ENCODE measurements at regions not wholly inside any gene's neighbourhood (a gene's known extent, or its start where the extent isn't known, plus 50 kb on each side); places are given as distances from the start of the nearest gene placed in this dataset.
"Not testable (repeated sequence)": the region's sequence is repeated elsewhere in the genome, so short reads cannot be mapped to it uniquely, and the experiment has no call there.

DNA sequence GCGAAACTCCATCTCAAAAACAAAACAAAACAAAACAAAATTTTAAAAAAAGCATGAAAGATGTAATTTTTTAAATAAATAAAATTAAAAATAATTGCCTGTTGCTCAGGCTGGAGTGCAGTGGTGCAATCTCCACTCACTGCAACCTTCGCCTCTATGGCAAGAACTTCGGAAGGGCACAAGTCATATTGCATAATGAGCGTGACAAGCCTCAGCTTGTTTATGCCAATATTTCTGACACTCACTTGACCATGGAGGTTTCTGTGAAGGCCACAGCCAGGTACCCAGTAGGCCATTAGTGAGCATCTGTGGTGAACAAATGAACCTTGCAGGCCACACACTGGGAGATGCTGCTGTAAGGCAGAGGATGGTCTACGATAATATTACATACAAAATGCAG, 106.1 kb upstream of the KMT2C start:
- no peak for DNase-seq

DNA sequence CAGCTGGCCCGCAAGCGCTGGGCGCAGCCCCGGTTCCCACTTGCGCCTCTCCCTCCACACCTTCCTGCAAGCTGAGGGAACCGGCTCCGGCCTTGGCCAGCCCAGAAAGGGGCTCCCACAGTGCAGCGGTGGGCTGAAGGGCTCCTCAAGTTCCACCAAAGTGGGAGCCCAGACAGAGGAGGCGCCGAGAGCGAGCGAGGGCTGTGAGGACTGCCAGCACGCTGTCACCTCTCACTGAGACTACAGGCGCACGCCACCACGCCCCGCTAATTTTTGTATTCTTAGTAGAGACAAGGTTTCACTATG, 103.3 kb upstream of the KMT2C start:
- DNase-seq = not testable (repeated sequence)

DNA sequence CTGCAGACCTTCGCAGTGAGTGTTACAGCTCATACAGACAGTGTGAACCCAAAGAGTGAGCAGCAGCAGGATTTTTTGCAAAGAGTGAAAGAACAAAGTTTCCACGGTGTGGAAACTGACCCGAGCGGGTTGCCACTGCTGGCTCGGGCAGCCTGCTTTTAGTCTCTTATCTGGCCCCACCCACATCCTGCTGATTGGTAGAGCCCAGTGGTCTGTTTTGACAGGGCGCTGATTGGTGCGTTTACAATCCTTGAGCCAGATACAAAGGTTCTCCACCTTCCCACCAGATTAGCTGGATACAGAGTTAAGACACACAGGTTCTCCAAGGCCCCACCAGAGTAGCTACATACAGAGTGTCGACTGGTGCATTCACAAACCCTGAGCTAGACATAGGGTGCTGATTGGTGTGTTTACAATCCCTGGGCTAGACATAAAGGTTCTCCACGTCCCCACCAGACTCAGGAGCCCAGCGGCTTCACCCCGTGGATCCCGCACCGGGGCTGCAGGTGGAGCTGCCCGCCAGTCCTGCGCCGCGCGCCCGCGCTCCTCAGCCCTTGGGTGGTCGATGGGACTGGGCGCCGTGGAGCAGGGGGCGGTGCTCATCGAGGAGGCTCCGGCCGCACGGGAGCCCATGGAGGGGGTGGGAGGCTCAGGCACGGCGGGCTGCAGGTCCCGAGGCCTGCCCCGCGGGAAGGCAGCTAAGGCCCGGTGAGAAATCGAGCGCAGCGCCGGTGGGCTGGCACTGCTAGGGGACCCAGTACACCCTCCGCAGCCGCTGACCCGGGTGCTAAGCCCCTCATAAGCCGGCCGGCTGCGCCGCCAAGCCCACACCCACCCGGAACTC, 102.8 kb upstream of the KMT2C start:
- DNase-seq = not testable (repeated sequence)

DNA sequence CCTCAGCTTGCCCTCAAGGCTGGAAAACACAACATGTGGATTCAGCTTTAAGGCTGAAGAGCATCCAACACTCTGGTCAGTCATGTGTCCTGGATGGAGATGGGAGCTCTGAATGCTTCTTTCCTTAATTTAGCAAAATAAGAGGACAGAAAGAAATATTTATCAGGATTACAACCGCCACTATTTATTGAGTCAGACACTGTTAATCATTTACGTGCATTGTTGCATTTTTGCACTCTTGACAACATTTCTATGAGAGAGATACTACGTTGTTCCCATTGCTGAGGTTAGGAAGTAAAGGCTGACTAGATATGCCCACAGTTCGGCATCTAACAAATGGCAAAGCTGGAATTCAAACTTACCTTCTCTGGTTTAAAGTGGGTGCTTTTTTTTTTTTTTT, 101.8 kb upstream of the KMT2C start:
- no peak for DNase-seq

- DNase-seq = no peak
Measured at GRCh38 chr7:152528612-152529011, 92.8 kb upstream of the KMT2C start.

- peak; percentile 85 for DNase-seq
Measured at GRCh38 chr7:152527610-152528032, 91.8 kb upstream of the KMT2C start.

- no peak for DNase-seq
Measured at GRCh38 chr7:152523916-152524315, 88.1 kb upstream of the KMT2C start.

DNA sequence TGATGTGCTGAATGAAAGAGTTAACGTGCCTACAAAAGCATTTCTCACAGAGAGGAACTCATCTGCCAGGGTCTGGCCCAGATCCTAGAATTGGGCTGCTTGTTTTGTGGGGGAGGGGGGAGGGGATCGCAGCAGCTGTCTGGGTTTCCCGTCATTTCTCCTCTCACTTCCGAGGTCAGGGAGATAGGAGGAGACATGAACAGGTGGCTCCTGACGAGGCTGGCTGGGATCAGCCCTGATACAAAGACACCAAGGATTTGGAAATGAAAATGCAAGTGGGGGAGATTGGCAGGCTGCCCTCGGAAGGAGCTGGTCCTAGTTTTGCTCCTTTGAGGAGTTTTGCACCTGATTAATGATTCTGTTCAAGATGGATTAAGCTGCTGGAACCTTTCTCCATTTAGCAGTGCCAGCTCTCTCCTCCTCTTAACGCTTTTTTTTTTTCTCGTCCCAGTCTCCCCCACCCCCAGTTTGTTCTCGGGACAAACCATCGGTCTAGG, 86.8 kb upstream of the KMT2C start:
- DNase-seq = peak; percentile 81

DNA sequence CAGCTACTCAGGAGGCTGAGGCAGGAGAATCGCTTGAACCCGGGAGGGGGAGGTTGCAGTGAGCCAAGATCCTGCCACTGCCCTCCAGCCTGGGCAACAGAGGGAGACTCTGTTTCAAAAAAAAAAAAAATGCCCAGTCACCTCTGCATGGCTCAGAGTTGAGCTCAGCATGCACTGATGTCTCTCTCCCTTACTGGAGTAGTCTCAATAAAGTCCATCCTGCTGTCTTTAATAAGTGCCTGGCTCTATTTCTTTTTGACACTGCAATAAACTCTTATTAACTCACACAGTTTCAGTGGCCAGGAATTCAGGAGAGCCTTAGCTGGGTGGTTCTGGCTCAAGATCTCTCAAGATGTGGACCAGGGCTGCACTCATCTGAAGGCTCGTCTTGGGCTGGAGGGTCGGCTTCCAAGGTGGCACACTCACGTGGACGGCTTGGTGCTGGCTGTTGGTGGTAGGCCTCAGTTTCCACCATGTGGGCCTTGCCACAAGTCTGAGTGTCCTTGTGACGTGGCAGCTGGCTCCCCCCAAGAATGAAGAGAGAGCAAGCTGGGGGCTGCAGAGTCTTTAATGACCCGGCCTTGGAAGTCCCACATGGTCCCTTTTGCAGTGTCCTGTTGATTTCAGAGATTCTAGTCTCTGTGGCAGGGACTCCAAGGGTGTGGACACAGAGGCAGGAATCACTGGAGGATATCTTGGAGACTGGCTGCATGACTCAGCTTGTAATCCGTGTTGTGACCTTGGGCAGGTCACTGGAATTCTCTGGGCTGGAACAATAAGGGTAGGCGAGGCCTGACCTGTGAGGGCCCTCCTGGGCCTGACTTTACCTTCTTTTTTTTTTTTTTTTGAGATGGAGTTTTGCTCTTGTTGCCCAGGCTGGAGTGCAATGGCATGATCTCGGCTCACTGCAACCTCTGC, 85.9 kb upstream of the KMT2C start:
- DNase-seq = no peak

DNA sequence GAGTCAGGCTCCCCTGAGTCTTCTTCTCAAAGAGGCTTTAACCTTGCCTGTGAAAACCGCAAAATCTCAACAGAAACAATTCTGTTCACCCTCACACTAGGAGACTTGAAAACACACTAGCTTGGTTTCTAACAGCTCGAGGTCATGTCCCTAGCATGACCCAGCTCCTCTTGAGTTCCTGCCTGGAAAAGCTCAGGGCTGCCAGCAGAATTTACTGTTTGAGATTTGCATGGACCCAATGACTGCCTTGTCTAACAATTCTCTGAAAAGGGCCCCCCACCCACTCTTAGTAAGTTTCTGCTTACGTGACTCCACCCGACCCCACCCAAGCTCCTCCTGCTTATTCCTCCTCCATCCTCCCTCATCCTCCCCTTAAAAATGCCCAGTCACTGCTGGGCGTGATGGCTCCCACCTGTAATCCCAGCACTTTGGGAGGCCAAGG, 85.1 kb upstream of the KMT2C start:
- no peak for DNase-seq

DNA sequence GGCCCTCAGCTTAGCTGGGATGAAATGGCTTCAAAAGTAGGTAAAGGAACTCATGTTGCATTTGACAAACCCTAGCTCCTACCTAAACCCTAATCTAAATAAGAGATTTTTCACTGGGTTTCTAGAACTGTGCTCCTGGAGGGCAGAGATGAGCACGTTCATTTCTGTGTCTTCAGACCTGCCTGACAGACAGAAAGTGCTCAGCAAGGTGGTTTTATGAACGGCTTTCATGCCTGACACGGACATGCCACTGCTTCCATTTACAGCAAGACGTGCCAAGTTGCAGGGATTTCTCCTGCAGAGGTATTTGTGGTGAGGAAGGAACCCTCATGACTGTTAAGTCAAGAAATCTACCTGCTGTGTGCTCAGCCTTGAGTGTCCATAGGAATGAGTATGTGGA, 83.5 kb upstream of the KMT2C start:
- no peak for DNase-seq

DNA sequence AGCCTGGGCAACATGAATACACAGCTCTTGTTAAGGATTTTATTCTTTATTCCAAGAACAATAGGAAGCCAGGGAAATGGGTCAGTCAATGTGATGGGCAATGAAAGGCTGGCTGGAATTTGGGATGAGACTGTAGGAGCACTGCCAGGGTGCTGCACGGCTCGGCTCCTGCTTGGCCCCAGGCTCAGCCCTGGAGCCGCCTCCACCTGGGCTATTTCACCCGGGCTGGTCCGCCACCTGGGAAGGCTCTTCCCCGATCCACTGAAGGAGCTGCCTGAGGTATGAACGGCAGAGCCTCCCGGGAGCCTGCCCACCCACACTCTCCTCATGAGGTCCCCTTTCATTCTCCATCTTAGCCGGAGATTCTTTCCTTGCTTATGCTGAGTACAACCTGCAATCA, 80.4 kb upstream of the KMT2C start:
- DNase-seq = no peak

DNA sequence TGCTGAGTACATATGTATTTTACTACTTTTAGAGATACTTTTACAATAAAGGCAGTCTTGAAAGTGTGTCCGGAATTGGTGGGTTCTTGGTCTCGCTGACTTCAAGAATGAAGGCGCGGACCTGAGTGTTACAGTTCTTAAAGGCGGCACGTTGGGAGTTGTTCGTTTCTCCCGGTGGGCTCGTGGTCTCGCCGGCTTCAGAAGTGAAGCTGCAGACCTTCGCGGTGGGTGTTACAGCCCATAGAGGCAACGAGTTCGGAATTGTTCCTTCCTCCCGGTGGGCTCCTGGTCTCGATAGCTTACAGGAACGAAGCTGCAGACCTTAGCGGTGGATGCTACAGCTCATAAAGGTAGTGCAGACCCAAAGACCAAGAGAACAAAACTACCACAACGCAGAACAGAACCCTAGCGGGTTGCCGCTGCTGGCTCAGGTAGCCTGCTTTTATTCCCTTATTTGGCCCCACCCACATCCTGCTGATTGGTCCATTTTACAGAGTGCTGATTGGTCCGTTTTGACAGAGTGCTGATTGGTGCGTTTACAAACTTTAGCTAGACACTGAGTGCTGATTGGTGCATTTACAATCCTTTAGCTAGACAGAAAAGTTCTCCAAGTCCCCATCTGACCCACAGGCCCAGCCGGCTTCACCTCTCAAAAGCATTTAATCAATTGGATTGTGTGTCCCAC, 79.6 kb upstream of the KMT2C start:
- DNase-seq = not testable (repeated sequence)

- DNase-seq = no peak
Measured at GRCh38 chr7:152514771-152515105, 78.9 kb upstream of the KMT2C start.

GRCh38 chr7:152513861-152514770, 78.3 kb upstream of the KMT2C start:
- no peak for DNase-seq

DNA sequence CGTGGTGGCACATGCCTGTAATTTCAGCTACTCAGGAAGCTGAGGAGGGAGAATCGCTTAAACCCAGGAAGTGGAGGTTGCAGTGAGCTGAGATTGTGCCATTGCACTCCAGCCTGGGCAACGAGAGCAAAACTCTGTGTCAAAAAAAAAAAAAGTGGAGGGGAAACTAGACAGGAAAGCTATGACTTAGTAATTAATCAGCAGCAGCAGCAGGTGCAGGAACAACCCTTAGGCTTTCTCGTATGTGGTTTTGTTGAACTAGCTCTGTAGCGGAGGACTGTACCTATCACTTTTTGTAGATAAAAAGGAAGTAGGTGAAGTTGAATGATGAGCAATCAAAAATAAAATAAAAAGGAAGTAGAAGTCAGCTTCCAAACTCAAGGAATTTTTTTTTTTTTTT, 76.9 kb upstream of the KMT2C start:
- no peak for DNase-seq

- DNase-seq = no peak
Measured at GRCh38 chr7:152511736-152512135, 75.9 kb upstream of the KMT2C start.

DNA sequence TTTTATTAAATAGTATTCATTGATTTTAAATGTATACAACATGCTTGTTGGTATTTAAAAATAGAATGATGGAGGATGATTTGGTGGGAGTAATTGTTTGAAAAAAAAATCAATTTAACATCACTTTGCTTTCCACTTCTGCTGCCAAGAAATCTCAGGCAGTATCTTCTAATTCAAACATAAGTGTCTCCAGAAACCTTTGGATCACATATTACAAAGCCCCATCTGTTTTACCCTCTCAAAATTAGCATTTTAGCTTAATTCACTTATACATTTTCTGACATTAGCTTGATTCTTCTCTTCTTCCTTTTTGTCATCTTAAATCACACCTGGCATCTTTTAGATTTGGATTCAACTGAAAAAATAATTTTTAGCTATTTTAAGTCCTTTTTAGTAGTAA, 72.9 kb upstream of the KMT2C start:
- peak; percentile 1 for DNase-seq

GRCh38 chr7:152505606-152506005, 69.8 kb upstream of the KMT2C start:
- DNase-seq = no peak

- no peak for DNase-seq
Measured at GRCh38 chr7:152504816-152505215, 69.0 kb upstream of the KMT2C start.

- DNase-seq = no peak
Measured at GRCh38 chr7:152504367-152504766, 68.6 kb upstream of the KMT2C start.
